OCI-LY1 (cell line): ENCODE measurements at regions not wholly inside any gene's neighbourhood (a gene's known extent, or its start where the extent isn't known, plus 50 kb on each side); places are given as distances from the start of the nearest gene placed in this dataset.

Source experiments
- H2AFZ ChIP-seq: fragments of 200-600 bp; sonication (generic), shearing (Covaris generic); 2 replicates; pipeline ENCODE4 v1.6.0; 2014; ENCODE audit warnings: antibody characterized with exemption, mild to moderate bottlenecking, low read length
- H3F3A ChIP-seq: fragments of 200-600 bp; sonication (generic), shearing (Covaris generic); 2 replicates; pipeline ENCODE4 v1.6.0; 2014; ENCODE audit warnings: mild to moderate bottlenecking, antibody characterized with exemption, low read length, moderate library complexity; ENCODE audit not compliant: insufficient read depth
- H3K27ac ChIP-seq: fragments of 200-600 bp; sonication (generic); 2 replicates; pipeline ENCODE4 v1.5.1; 2014; ENCODE audit warnings: low read length, mixed run types, mild to moderate bottlenecking, low read depth; ENCODE audit not compliant: poor library complexity, severe bottlenecking
- H3K27me3 ChIP-seq: fragments of 200-600 bp; sonication (generic); 2 replicates; pipeline ENCODE4 v1.6.0; 2014; ENCODE audit warnings: antibody characterized with exemption, mild to moderate bottlenecking, low read length, moderate library complexity; ENCODE audit not compliant: insufficient read depth
- H3K36me3 ChIP-seq: fragments of 200-600 bp; sonication (generic); 2 replicates; pipeline ENCODE4 v1.6.1; 2014; ENCODE audit warnings: mild to moderate bottlenecking, antibody characterized with exemption, low read length, moderate library complexity, mixed read lengths; ENCODE audit not compliant: insufficient read depth
- H3K4me1 ChIP-seq: fragments of 200-600 bp; sonication (generic); 2 replicates; pipeline ENCODE4 v1.5.1; 2014; ENCODE audit warnings: mild to moderate bottlenecking, low read length, moderate library complexity; ENCODE audit not compliant: insufficient read depth, severe bottlenecking
- H3K4me2 ChIP-seq: fragments of 200-600 bp; sonication (generic), shearing (Covaris generic); 2 replicates; pipeline ENCODE4 v1.6.1; 2014; ENCODE audit warnings: low read length
- H3K4me3 ChIP-seq: fragments of 200-600 bp; sonication (generic); 2 replicates; pipeline ENCODE4 v1.5.1; 2014; ENCODE audit warnings: low read length, low read depth, mild to moderate bottlenecking, mixed read lengths; ENCODE audit not compliant: poor library complexity, severe bottlenecking
- H3K79me2 ChIP-seq: fragments of 200-600 bp; shearing (Covaris generic); 2 replicates; pipeline ENCODE4 v1.6.1; 2016; ENCODE audit warnings: mixed run types, low read length, mixed read lengths; ENCODE audit not compliant: insufficient read depth
- H3K9ac ChIP-seq: fragments of 200-600 bp; sonication (generic), shearing (Covaris generic); 2 replicates; pipeline ENCODE4 v1.6.1; 2014; ENCODE audit warnings: mild to moderate bottlenecking, low read length, mixed read lengths
- H3K9me2 ChIP-seq: fragments of 200-600 bp; sonication (generic), shearing (Covaris generic); 2 replicates; pipeline ENCODE4 v1.6.1; 2014; ENCODE audit warnings: low read depth, mild to moderate bottlenecking, low read length, mixed read lengths
- H3K9me3 ChIP-seq: fragments of 200-600 bp; shearing (Covaris generic); 2 replicates; pipeline ENCODE4 v1.6.1; 2014; ENCODE audit warnings: low read length, mixed read lengths
- H4K20me1 ChIP-seq: fragments of 200-600 bp; sonication (generic), shearing (Covaris generic); 2 replicates; pipeline ENCODE4 v1.6.0; 2016; ENCODE audit warnings: mild to moderate bottlenecking, low read length; ENCODE audit not compliant: insufficient read depth
- EZH2 ChIP-seq: fragments of 200-600 bp; sonication (generic), shearing (Covaris generic); IDR thresholded peaks from 2 replicates; pipeline ENCODE4 v1.8.0; 2017; ENCODE audit warnings: borderline replicate concordance, mixed run types, mild to moderate bottlenecking, antibody characterized with exemption, low read length, moderate library complexity, mixed read lengths
- TF ChIP-seq, protein P1 (sequence below): fragments of 200-600 bp; sonication (generic), shearing (Covaris generic); IDR thresholded peaks from 2 replicates; pipeline ENCODE4 v1.5.1; 2017; ENCODE audit warnings: mild to moderate bottlenecking, antibody characterized with exemption, low read length, moderate library complexity, mixed read lengths

DNA sequence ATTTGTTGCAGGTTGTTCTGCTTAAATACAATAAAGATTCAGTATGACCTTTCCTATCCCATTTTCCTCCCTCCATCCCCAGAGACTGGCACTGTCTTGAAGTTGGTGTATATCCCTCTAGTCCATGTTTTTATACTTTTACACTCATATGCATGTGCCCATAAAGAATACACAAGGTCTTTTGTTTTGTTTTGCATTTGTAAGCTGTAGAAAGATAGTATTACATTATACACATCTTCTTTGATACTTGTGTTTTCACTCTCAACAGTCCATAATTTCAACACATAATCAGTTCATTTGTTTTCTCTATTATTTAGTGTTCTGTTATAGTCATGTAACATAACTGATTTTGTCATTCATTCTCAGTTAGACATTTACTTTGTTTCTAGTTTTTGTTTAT is 88.7 kb upstream of the AADACL2 start:
- Histone ChIP-seq H3K36me3 (no peaks in the 10 kb centered on the region), H3K27me3 (no peaks in the 10 kb centered on the region), H3K4me3 (no peak overlapping the region), H3F3A (no peaks in the 10 kb centered on the region), H3K27ac (no peak overlapping the region), H3K4me2 (no peak overlapping the region), H3K9ac (no peak overlapping the region), H3K9me3 (no peaks in the 10 kb centered on the region), H3K9me2 (no peaks in the 10 kb centered on the region), H3K79me2 (no peaks in the 10 kb centered on the region), H4K20me1 (no peaks in the 10 kb centered on the region), H3K4me1 (no peaks in the 10 kb centered on the region), H2AFZ (no peak overlapping the region)
- TF ChIP-seq, protein P1, sequence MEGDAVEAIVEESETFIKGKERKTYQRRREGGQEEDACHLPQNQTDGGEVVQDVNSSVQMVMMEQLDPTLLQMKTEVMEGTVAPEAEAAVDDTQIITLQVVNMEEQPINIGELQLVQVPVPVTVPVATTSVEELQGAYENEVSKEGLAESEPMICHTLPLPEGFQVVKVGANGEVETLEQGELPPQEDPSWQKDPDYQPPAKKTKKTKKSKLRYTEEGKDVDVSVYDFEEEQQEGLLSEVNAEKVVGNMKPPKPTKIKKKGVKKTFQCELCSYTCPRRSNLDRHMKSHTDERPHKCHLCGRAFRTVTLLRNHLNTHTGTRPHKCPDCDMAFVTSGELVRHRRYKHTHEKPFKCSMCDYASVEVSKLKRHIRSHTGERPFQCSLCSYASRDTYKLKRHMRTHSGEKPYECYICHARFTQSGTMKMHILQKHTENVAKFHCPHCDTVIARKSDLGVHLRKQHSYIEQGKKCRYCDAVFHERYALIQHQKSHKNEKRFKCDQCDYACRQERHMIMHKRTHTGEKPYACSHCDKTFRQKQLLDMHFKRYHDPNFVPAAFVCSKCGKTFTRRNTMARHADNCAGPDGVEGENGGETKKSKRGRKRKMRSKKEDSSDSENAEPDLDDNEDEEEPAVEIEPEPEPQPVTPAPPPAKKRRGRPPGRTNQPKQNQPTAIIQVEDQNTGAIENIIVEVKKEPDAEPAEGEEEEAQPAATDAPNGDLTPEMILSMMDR, result no peak
- no peak for TF ChIP-seq EZH2

DNA sequence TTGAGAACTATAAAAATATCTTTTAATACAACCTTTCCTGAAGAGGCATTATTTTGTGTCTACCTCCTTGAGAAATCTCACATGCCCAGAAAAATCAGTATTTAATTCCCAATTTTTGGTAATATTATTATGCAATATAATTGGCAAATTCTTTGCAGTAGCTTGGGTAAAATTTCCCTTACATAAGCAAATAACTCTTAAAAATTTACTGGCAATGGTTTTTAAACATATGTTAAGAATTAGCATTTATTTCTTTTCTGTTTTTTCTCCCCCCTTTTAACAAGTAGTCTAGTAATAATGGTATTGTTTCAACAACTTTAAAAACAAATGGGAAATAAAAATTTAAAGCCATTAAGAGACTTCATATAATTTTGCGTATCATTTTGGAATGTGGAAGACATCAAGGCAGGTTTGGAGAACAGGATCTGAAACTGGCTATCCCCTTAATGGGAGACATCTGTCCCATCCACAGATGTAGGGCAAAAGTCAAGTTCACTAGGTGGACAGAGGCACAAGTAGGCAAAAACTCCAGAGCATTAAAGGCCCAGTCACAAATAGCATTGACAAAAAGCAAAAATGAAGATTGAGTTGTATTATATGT is 89.6 kb upstream of the AADACL2 start:
- no peak overlapping the region for H3K4me2 ChIP-seq
- no peak overlapping the region for H3K27ac ChIP-seq
- no peaks in the 10 kb centered on the region for H3F3A ChIP-seq
- no peak overlapping the region for H3K9ac ChIP-seq
- no peak overlapping the region for H3K4me3 ChIP-seq
- H3K9me2 ChIP-seq, result no peaks in the 10 kb centered on the region
- no peaks in the 10 kb centered on the region for H3K36me3 ChIP-seq
- no peak overlapping the region for H2AFZ ChIP-seq
- H3K79me2 ChIP-seq, result no peaks in the 10 kb centered on the region
- H4K20me1 ChIP-seq, result no peaks in the 10 kb centered on the region
- no peaks in the 10 kb centered on the region for H3K4me1 ChIP-seq
- TF ChIP-seq, protein P1, result no peak
- no peak for TF ChIP-seq EZH2
- H3K9me3 ChIP-seq, result no peaks in the 10 kb centered on the region
- H3K27me3 ChIP-seq, result no peaks in the 10 kb centered on the region

DNA sequence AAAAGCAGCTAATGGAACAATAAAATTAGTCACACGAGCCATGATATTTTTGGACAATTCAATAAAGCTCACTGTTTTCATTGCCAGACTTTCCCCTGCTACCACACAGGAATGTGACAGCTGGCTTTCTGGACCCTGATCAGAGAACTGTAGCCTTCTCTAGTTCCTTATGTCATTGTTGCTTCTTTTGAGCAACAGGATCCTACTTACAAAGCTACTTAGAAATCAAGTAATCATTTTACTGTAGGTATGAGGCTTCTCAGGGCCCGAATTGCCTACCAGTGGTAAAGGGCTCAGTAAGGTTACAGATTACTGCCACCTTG is 94.3 kb upstream of the AADACL2 start:
- no peaks in the 10 kb centered on the region for H4K20me1 ChIP-seq
- H2AFZ ChIP-seq, result no peak overlapping the region

More for the DNA sequence above, 94.3 kb upstream of the AADACL2 start:
- Histone ChIP-seq H3K79me2 (no peaks in the 10 kb centered on the region), H3K4me2 (no peak overlapping the region), H3K4me1 (no peaks in the 10 kb centered on the region), H3K27me3 (no peaks in the 10 kb centered on the region), H3F3A (no peaks in the 10 kb centered on the region), H3K27ac (no peak overlapping the region), H3K9me2 (no peaks in the 10 kb centered on the region), H3K4me3 (no peak overlapping the region), H3K9me3 (no peaks in the 10 kb centered on the region), H3K9ac (no peak overlapping the region), H3K36me3 (no peaks in the 10 kb centered on the region)
- TF ChIP-seq, protein P1, result no peak
- no peak for TF ChIP-seq EZH2
